Neural cell (in vitro differentiated cells): ENCODE measurements at regions not wholly inside any gene's neighbourhood (a gene's known extent, or its start where the extent isn't known, plus 50 kb on each side); places are given as distances from the start of the nearest gene placed in this dataset.

ENCODE experiments used
- H2AFZ ChIP-seq: fragments of 200-600, 300-800 bp; sonication (generic), shearing (Covaris generic); 2 replicates; pipeline ENCODE4 v1.6.0; 2014; ENCODE audit warnings: low read depth, mild to moderate bottlenecking, antibody characterized with exemption, low read length, moderate library complexity
- H3F3A ChIP-seq: fragments of 200-600 bp; shearing (Covaris generic); 2 replicates; pipeline ENCODE4 v1.6.1; 2016; ENCODE audit warnings: mild to moderate bottlenecking, moderate library complexity, mixed read lengths, antibody characterized with exemption, low read length; ENCODE audit not compliant: insufficient read depth, poor library complexity, severe bottlenecking
- H3K27ac ChIP-seq: fragments of 200-600, 300-800 bp; sonication (generic), shearing (Covaris generic); 2 replicates; pipeline ENCODE4 v1.5.1; 2014; ENCODE audit warnings: mild to moderate bottlenecking, low read length, moderate library complexity
- H3K27me3 ChIP-seq: fragments of 300-800, 200-600 bp; sonication (generic), shearing (Covaris generic); 2 replicates; pipeline ENCODE4 v1.6.0; 2014; ENCODE audit warnings: mild to moderate bottlenecking, low read depth, low read length, moderate library complexity; ENCODE audit not compliant: insufficient read depth
- H3K36me3 ChIP-seq: fragments of 300-800, 200-600 bp; sonication (generic), shearing (Covaris generic); 2 replicates; pipeline ENCODE4 v1.5.1; 2014; ENCODE audit warnings: mild to moderate bottlenecking, antibody characterized with exemption, low read length, moderate library complexity; ENCODE audit not compliant: insufficient read depth
- H3K4me2 ChIP-seq: fragments of 300-800, 200-600 bp; sonication (generic), shearing (Covaris generic); 2 replicates; pipeline ENCODE4 v1.6.0; 2014; ENCODE audit warnings: mild to moderate bottlenecking, low read length
- H3K4me3 ChIP-seq: fragments of 300-800, 200-600 bp; sonication (generic), shearing (Covaris generic); 2 replicates; pipeline ENCODE4 v1.5.1; 2014; ENCODE audit warnings: mild to moderate bottlenecking, low read length, moderate library complexity
- H3K79me2 ChIP-seq: fragments of 200-600 bp; shearing (Covaris generic); replicated peaks from 2 replicates; pipeline ENCODE4 v1.6.0; 2014; ENCODE audit warnings: mild to moderate bottlenecking, low read length, moderate library complexity; ENCODE audit not compliant: insufficient read depth
- H3K9ac ChIP-seq: fragments of 300-800, 200-600 bp; sonication (generic), shearing (Covaris generic); 2 replicates; pipeline ENCODE4 v1.6.1; 2016; ENCODE audit warnings: mild to moderate bottlenecking, low read length, mixed read lengths
- H3K9me2 ChIP-seq: fragments of 200-600 bp; shearing (Covaris generic); 2 replicates; pipeline ENCODE4 v1.6.1; 2016; ENCODE audit warnings: mild to moderate bottlenecking, low read length, mixed read lengths; ENCODE audit not compliant: insufficient read depth
- H3K9me3 ChIP-seq: fragments of 200-600, 300-800 bp; sonication (generic), shearing (Covaris generic); 2 replicates; pipeline ENCODE4 v1.6.1; 2016; ENCODE audit warnings: mild to moderate bottlenecking, mixed run types, low read length, moderate library complexity, mixed read lengths
- H4K20me1 ChIP-seq: fragments of 200-600 bp; shearing (Covaris generic); 2 replicates; pipeline ENCODE4 v1.6.1; 2016; ENCODE audit warnings: mild to moderate bottlenecking, mixed run types; ENCODE audit not compliant: insufficient read depth
- EP300 ChIP-seq: fragments of 450-650 bp; conservative IDR thresholded peaks from 2 replicates; pipeline ENCODE4 v1.6.1; 2014; ENCODE audit warnings: antibody characterized with exemption, mild to moderate bottlenecking, moderate library complexity; ENCODE audit not compliant: poor library complexity, severe bottlenecking
- EZH2 ChIP-seq: fragments of 200-600, 300-800 bp; shearing (Covaris generic), sonication (generic); IDR thresholded peaks from 2 replicates; pipeline ENCODE4 v1.6.1; 2014; ENCODE audit warnings: antibody characterized with exemption, low read length, borderline replicate concordance, mild to moderate bottlenecking; ENCODE audit not compliant: insufficient read depth, poor library complexity, severe bottlenecking
- MXI1 ChIP-seq: fragments of 450-650 bp; conservative IDR thresholded peaks from 2 replicates; pipeline ENCODE4 v1.6.1; 2014; ENCODE audit warnings: antibody characterized with exemption, mild to moderate bottlenecking; ENCODE audit not compliant: poor library complexity, severe bottlenecking
- POLR2AphosphoS5 ChIP-seq: IDR thresholded peaks from 2 replicates; pipeline ENCODE4 v1.6.1; 2012
- RAD21 ChIP-seq: fragments of 450-650 bp; conservative IDR thresholded peaks from 2 replicates; pipeline ENCODE4 v1.6.1; 2014; ENCODE audit warnings: antibody characterized with exemption, mild to moderate bottlenecking, moderate library complexity
- SMC3 ChIP-seq: fragments of 450-650 bp; conservative IDR thresholded peaks from 2 replicates; pipeline ENCODE4 v1.6.1; 2014; ENCODE audit warnings: antibody characterized with exemption, mild to moderate bottlenecking, moderate library complexity; ENCODE audit not compliant: poor library complexity
- TAF1 ChIP-seq: IDR thresholded peaks from 2 replicates; pipeline ENCODE4 v1.6.1; 2012; ENCODE audit warnings: low read depth
- TF ChIP-seq, protein P1 (sequence below): IDR thresholded peaks from 2 replicates; pipeline ENCODE4 v1.6.1; 2012; ENCODE audit warnings: borderline replicate concordance
- TF ChIP-seq, protein P2 (sequence below): fragments of 450-650 bp; IDR thresholded peaks from 2 replicates; pipeline ENCODE4 v1.5.1; 2014; ENCODE audit warnings: antibody characterized with exemption, mild to moderate bottlenecking, moderate library complexity; ENCODE audit not compliant: poor library complexity, severe bottlenecking

DNA sequence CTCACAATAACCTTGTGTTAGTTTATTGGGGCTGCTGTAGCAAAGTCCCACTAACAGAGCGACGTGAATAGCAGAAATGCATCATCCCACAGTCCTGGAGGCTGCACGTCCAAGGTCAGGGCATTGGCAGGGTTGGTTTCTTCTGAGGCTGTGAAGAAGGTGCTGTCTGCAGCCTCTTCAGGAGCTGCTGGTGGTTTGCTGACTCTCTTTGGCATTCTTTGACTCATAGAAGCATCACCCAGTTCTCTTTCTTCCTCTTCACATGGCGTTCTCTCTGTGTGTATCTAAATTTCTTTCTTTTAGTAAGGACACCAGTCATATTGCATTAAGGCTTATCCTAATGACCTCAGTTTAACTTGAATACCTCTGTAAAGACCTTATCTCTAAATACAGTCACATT, 428.4 kb upstream of the KLF6 start:
- H4K20me1 ChIP-seq: no peaks in the 10 kb centered on the region
- no peaks in the 10 kb centered on the region for H3K27me3 ChIP-seq
- H3K9ac ChIP-seq: no peak overlapping the region
- H3K27ac ChIP-seq: no peak overlapping the region
- H3K79me2 ChIP-seq: no peaks in the 10 kb centered on the region
- H3K4me2 ChIP-seq: no peak overlapping the region
- TF ChIP-seq, protein P1, sequence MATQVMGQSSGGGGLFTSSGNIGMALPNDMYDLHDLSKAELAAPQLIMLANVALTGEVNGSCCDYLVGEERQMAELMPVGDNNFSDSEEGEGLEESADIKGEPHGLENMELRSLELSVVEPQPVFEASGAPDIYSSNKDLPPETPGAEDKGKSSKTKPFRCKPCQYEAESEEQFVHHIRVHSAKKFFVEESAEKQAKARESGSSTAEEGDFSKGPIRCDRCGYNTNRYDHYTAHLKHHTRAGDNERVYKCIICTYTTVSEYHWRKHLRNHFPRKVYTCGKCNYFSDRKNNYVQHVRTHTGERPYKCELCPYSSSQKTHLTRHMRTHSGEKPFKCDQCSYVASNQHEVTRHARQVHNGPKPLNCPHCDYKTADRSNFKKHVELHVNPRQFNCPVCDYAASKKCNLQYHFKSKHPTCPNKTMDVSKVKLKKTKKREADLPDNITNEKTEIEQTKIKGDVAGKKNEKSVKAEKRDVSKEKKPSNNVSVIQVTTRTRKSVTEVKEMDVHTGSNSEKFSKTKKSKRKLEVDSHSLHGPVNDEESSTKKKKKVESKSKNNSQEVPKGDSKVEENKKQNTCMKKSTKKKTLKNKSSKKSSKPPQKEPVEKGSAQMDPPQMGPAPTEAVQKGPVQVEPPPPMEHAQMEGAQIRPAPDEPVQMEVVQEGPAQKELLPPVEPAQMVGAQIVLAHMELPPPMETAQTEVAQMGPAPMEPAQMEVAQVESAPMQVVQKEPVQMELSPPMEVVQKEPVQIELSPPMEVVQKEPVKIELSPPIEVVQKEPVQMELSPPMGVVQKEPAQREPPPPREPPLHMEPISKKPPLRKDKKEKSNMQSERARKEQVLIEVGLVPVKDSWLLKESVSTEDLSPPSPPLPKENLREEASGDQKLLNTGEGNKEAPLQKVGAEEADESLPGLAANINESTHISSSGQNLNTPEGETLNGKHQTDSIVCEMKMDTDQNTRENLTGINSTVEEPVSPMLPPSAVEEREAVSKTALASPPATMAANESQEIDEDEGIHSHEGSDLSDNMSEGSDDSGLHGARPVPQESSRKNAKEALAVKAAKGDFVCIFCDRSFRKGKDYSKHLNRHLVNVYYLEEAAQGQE: no peak
- TF ChIP-seq RAD21 (no peak), EZH2 (no peak), TAF1 (no peak)
- no peaks in the 10 kb centered on the region for H3K36me3 ChIP-seq
- no peaks in the 10 kb centered on the region for H3K9me3 ChIP-seq
- H2AFZ ChIP-seq: no peak overlapping the region
- no peaks in the 10 kb centered on the region for H3K9me2 ChIP-seq
- H3F3A ChIP-seq: no peaks in the 10 kb centered on the region
- H3K4me3 ChIP-seq: no peak overlapping the region

DNA sequence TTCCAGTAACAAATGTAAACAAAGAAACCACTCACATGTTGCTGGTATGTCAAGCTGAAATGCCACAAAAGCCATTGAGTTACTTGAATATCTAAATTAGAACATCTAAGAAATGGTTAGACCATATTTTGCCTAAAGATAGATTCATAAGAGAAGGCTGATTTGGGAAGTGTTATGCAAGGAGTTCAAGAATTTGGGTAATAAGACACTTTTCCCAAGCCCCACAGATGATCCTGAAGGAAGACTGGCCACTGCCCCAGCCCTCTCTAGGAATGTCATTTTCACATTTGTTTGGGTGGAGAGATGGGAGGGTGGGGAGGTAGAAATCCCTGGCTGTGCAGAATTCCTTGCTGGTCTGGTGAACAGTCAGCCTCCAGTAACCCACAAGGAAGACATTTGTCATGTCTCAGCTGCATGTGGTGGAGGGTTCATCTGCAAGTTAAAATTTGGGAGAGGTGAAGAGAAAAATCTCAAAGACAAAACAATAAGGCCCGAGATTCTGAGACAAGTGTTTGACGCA, 427.2 kb upstream of the KLF6 start:
- H3K9ac ChIP-seq: no peak overlapping the region
- H3K9me2 ChIP-seq: no peaks in the 10 kb centered on the region
- H3K27me3 ChIP-seq: no peaks in the 10 kb centered on the region
- no peaks in the 10 kb centered on the region for H3K9me3 ChIP-seq
- no peaks in the 10 kb centered on the region for H4K20me1 ChIP-seq
- H3K4me3 ChIP-seq: no peak overlapping the region
- TF ChIP-seq MXI1 (no peak), EZH2 (no peak), TAF1 (no peak), SMC3 (no peak), RAD21 (no peak), EP300 (no peak), POLR2AphosphoS5 (no peak)
- TF ChIP-seq, protein P1: no peak
- TF ChIP-seq, protein P2, sequence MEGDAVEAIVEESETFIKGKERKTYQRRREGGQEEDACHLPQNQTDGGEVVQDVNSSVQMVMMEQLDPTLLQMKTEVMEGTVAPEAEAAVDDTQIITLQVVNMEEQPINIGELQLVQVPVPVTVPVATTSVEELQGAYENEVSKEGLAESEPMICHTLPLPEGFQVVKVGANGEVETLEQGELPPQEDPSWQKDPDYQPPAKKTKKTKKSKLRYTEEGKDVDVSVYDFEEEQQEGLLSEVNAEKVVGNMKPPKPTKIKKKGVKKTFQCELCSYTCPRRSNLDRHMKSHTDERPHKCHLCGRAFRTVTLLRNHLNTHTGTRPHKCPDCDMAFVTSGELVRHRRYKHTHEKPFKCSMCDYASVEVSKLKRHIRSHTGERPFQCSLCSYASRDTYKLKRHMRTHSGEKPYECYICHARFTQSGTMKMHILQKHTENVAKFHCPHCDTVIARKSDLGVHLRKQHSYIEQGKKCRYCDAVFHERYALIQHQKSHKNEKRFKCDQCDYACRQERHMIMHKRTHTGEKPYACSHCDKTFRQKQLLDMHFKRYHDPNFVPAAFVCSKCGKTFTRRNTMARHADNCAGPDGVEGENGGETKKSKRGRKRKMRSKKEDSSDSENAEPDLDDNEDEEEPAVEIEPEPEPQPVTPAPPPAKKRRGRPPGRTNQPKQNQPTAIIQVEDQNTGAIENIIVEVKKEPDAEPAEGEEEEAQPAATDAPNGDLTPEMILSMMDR: no peak
- no peak overlapping the region for H3K27ac ChIP-seq
- no peaks in the 10 kb centered on the region for H3F3A ChIP-seq
- H2AFZ ChIP-seq: no peak overlapping the region
- H3K36me3 ChIP-seq: no peaks in the 10 kb centered on the region
- H3K79me2 ChIP-seq: no peaks in the 10 kb centered on the region
- H3K4me2 ChIP-seq: no peak overlapping the region
